ENCODE measurements at regions not wholly inside any gene's neighbourhood (a gene's known extent, or its start where the extent isn't known, plus 50 kb on each side); places are given as distances from the start of the nearest gene placed in this dataset.

DNA sequence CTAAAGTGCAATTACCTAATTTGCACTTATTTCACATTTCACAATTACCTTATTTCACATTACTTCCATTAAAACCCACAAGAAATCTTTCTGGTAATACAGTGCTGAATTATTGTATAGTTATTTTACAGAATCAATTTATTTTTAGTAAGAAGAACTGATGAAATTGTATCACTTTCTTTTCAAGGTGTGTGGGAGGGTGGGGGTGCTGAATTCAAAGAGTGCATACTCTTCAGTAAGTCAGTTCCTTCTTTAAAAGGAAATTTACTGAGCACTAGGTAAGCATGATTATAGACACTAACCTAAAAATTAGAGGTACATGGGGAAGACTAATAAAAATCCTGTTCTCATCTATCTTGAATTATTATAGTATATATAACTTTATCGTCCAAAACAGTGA is 731.6 kb upstream of the ADGRL4 start:
- TF ChIP-seq, protein P1, sequence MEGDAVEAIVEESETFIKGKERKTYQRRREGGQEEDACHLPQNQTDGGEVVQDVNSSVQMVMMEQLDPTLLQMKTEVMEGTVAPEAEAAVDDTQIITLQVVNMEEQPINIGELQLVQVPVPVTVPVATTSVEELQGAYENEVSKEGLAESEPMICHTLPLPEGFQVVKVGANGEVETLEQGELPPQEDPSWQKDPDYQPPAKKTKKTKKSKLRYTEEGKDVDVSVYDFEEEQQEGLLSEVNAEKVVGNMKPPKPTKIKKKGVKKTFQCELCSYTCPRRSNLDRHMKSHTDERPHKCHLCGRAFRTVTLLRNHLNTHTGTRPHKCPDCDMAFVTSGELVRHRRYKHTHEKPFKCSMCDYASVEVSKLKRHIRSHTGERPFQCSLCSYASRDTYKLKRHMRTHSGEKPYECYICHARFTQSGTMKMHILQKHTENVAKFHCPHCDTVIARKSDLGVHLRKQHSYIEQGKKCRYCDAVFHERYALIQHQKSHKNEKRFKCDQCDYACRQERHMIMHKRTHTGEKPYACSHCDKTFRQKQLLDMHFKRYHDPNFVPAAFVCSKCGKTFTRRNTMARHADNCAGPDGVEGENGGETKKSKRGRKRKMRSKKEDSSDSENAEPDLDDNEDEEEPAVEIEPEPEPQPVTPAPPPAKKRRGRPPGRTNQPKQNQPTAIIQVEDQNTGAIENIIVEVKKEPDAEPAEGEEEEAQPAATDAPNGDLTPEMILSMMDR (IDR thresholded peaks at IDR 0.05), result no peak
- TF ChIP-seq POLR2A (IDR thresholded peaks at IDR 0.05) (no peak), POLR2AphosphoS5 (IDR thresholded peaks at IDR 0.05) (no peak)

Measured in breast epithelium (tissue), 3 donors.